HepG2 (cell line): ENCODE measurements at regions not wholly inside any gene's neighbourhood (a gene's known extent, or its start where the extent isn't known, plus 50 kb on each side); places are given as distances from the start of the nearest gene placed in this dataset.

Source experiments
- NCOA1 ChIP-seq: sonication (generic); formaldehyde crosslinking; IDR thresholded peaks from 2 replicates; pipeline ENCODE4 v1.9.0; 2021; ENCODE audit warnings: missing genetic modification reagents
- SAP130 ChIP-seq: IDR thresholded peaks from 2 replicates; pipeline ENCODE4 v1.6.1; 2016; ENCODE audit warnings: low read depth
- THYN1 ChIP-seq: sonication (generic); formaldehyde crosslinking; IDR thresholded peaks from 2 replicates; pipeline ENCODE4 v1.8.1; 2023; ENCODE audit warnings: low read depth, mild to moderate bottlenecking, moderate library complexity, missing genetic modification reagents, borderline replicate concordance
- ZNF10 ChIP-seq: sonication (generic); formaldehyde crosslinking; IDR thresholded peaks from 2 replicates; pipeline ENCODE4 v1.4.0; 2020; ENCODE audit warnings: mild to moderate bottlenecking, low read depth, missing genetic modification reagents, borderline replicate concordance
- TF ChIP-seq, protein P1 (sequence below): sonication (generic); formaldehyde crosslinking; IDR thresholded peaks from 2 replicates; pipeline ENCODE4 v1.5.0; 2020; ENCODE audit warnings: missing genetic modification reagents
- TF ChIP-seq, protein P2 (sequence below): sonication (generic); formaldehyde crosslinking; IDR thresholded peaks from 2 replicates; pipeline ENCODE4 v1.4.0; 2020; ENCODE audit warnings: missing genetic modification reagents
- TF ChIP-seq, protein P3 (sequence below), 2 experiments: sonication (generic) in 1 of 2; formaldehyde crosslinking in 1 of 2; IDR thresholded peaks; 2 replicates each; pipeline versions ENCODE4 v1.4.0 to v1.6.1; 2016 to 2020; ENCODE audit warnings: borderline replicate concordance in 1 of 2, low read depth in 1 of 2, mild to moderate bottlenecking in 1 of 2, missing genetic modification reagents in 1 of 2
- TF ChIP-seq, protein P4 (sequence below): sonication (generic); formaldehyde crosslinking; conservative IDR thresholded peaks from 2 replicates; pipeline ENCODE4 v1.8.0; 2022; ENCODE audit warnings: mild to moderate bottlenecking, moderate library complexity, missing genetic modification reagents

DNA sequence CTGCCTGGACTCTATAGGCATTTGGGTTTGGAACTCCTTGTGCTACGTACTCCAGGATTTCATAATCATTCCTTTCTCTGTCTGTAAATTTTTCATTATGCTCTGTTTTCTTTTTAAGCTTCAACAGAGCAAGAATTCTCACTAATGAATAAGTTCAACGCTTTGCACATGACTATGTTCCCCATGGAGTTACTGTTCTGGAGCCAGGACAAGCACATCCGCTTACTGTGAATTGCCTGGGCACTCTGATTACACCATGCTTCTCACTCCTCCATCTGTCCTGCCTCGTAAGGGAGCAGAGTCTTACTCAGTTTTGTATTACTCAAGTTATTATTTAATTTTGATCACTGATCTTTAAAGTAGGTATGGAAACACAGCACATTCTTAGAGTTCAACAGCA is 472.7 kb downstream of the RAP2B start (continued):
- TF ChIP-seq, protein P1, sequence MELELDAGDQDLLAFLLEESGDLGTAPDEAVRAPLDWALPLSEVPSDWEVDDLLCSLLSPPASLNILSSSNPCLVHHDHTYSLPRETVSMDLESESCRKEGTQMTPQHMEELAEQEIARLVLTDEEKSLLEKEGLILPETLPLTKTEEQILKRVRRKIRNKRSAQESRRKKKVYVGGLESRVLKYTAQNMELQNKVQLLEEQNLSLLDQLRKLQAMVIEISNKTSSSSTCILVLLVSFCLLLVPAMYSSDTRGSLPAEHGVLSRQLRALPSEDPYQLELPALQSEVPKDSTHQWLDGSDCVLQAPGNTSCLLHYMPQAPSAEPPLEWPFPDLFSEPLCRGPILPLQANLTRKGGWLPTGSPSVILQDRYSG (CRISPR knock-in tag) = no peak
- no peak for TF ChIP-seq NCOA1 (CRISPR knock-in tag)
- TF ChIP-seq, protein P2, sequence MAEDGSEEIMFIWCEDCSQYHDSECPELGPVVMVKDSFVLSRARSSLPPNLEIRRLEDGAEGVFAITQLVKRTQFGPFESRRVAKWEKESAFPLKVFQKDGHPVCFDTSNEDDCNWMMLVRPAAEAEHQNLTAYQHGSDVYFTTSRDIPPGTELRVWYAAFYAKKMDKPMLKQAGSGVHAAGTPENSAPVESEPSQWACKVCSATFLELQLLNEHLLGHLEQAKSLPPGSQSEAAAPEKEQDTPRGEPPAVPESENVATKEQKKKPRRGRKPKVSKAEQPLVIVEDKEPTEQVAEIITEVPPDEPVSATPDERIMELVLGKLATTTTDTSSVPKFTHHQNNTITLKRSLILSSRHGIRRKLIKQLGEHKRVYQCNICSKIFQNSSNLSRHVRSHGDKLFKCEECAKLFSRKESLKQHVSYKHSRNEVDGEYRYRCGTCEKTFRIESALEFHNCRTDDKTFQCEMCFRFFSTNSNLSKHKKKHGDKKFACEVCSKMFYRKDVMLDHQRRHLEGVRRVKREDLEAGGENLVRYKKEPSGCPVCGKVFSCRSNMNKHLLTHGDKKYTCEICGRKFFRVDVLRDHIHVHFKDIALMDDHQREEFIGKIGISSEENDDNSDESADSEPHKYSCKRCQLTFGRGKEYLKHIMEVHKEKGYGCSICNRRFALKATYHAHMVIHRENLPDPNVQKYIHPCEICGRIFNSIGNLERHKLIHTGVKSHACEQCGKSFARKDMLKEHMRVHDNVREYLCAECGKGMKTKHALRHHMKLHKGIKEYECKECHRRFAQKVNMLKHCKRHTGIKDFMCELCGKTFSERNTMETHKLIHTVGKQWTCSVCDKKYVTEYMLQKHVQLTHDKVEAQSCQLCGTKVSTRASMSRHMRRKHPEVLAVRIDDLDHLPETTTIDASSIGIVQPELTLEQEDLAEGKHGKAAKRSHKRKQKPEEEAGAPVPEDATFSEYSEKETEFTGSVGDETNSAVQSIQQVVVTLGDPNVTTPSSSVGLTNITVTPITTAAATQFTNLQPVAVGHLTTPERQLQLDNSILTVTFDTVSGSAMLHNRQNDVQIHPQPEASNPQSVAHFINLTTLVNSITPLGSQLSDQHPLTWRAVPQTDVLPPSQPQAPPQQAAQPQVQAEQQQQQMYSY (CRISPR knock-in tag) = no peak
- TF ChIP-seq SAP130 = no peak
- TF ChIP-seq, protein P3, sequence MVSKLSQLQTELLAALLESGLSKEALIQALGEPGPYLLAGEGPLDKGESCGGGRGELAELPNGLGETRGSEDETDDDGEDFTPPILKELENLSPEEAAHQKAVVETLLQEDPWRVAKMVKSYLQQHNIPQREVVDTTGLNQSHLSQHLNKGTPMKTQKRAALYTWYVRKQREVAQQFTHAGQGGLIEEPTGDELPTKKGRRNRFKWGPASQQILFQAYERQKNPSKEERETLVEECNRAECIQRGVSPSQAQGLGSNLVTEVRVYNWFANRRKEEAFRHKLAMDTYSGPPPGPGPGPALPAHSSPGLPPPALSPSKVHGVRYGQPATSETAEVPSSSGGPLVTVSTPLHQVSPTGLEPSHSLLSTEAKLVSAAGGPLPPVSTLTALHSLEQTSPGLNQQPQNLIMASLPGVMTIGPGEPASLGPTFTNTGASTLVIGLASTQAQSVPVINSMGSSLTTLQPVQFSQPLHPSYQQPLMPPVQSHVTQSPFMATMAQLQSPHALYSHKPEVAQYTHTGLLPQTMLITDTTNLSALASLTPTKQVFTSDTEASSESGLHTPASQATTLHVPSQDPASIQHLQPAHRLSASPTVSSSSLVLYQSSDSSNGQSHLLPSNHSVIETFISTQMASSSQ (IDR thresholded peaks at IDR 0.05; ENCODE audit: low read depth) = no peak
- TF ChIP-seq, protein P3 (CRISPR knock-in tag; IDR thresholded peaks at IDR 0.05; ENCODE audit: borderline replicate concordance) = no peak
- TF ChIP-seq ZNF10 (CRISPR knock-in tag) = no peak
- TF ChIP-seq THYN1 (CRISPR knock-in tag) = no peak
- TF ChIP-seq, protein P4, sequence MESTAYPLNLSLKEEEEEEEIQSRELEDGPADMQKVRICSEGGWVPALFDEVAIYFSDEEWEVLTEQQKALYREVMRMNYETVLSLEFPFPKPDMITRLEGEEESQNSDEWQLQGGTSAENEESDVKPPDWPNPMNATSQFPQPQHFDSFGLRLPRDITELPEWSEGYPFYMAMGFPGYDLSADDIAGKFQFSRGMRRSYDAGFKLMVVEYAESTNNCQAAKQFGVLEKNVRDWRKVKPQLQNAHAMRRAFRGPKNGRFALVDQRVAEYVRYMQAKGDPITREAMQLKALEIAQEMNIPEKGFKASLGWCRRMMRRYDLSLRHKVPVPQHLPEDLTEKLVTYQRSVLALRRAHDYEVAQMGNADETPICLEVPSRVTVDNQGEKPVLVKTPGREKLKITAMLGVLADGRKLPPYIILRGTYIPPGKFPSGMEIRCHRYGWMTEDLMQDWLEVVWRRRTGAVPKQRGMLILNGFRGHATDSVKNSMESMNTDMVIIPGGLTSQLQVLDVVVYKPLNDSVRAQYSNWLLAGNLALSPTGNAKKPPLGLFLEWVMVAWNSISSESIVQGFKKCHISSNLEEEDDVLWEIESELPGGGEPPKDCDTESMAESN (CRISPR knock-in tag) = no peak
